ENCODE measurements at regions not wholly inside any gene's neighbourhood (a gene's known extent, or its start where the extent isn't known, plus 50 kb on each side); places are given as distances from the start of the nearest gene placed in this dataset.
A peak's percentile ranks its signal among the peaks of the same experiment; 100 is the strongest.

- Histone ChIP-seq H3K4me3 (no peak overlapping the region), H3K4me2 (no peak overlapping the region), H3K27ac (no peak overlapping the region), H3K4me1 (0 out of 3 replicates have a peak, but pooled peaks cover 5% of the 10 kb centered on the region), H3K9me3 (peaks cover 6% of the 10 kb centered on the region; the same call in 1 of the 3 replicates)
- DNase-seq (ENCODE audit: low read depth in 1 of 2, low spot score in 1 of 2) (no peak), FAIRE-seq (no peak), ATAC-seq (no peak)
- TF ChIP-seq HOXB13 (CRISPR knock-in tag; IDR thresholded peaks at IDR 0.05; ENCODE audit: low read depth) (no peak), MAZ (IDR thresholded peaks at IDR 0.05; ENCODE audit: borderline replicate concordance, low read depth, low read length) (no peak), EP300 (IDR thresholded peaks at IDR 0.05) (no peak), ESRRA (IDR thresholded peaks at IDR 0.05; ENCODE audit: borderline replicate concordance, low read length) (no peak), RARB (CRISPR knock-in tag; IDR thresholded peaks at IDR 0.05) (no peak)
- ChIA-PET CTCF (no interaction called here), POLR2A (no interaction called here)
- 45% methylated on average over 1 of the region's 1 CpG for WGBS (ENCODE audit: missing lambda C conversion rate)
These were observed 73.9 kb upstream of the DIPK2B start for GRCh38 chrX:45274576-45274975.

GRCh38 chrX:45267007-45267406, 66.3 kb upstream of the DIPK2B start:
- no peak overlapping the region for H3K4me2 ChIP-seq
- POLR2A ChIA-PET: no interaction called here
- TF ChIP-seq SREBF2 (IDR thresholded peaks at IDR 0.05): no peak
- no peak for TF ChIP-seq BHLHE40 (IDR thresholded peaks at IDR 0.05; ENCODE audit: low read depth, low read length)
- TF ChIP-seq HOXB5 (CRISPR knock-in tag; IDR thresholded peaks at IDR 0.05): no peak
- CTCF ChIA-PET: no interaction called here
- no peak overlapping the region for H3K27ac ChIP-seq
- no peak overlapping the region for H3K4me3 ChIP-seq
- H3K4me1 ChIP-seq: no peaks in the 10 kb centered on the region
- WGBS (ENCODE audit: missing lambda C conversion rate): 63% methylated on average over 1 of the region's 1 CpG
- H3K9me3 ChIP-seq: no peaks in the 10 kb centered on the region
- DNase-seq (ENCODE audit: low read depth in 1 of 2, low spot score in 1 of 2) (no peak), ATAC-seq (no peak), FAIRE-seq (no peak)

- Histone ChIP-seq H3K4me3 (no peak overlapping the region), H3K9me3 (no peaks in the 10 kb centered on the region), H3K4me2 (no peak overlapping the region), H3K4me1 (no peaks in the 10 kb centered on the region), H3K27ac (no peak overlapping the region)
- FAIRE-seq: peak; percentile 54
- WGBS (ENCODE audit: missing lambda C conversion rate): 72% methylated on average over 1 of the region's 1 CpG
- TF ChIP-seq HMGXB4 (CRISPR knock-in tag; IDR thresholded peaks at IDR 0.05; ENCODE audit: borderline replicate concordance) (no peak), MAZ (IDR thresholded peaks at IDR 0.05; ENCODE audit: borderline replicate concordance, low read depth, low read length) (no peak), TP53 (CRISPR knock-in tag; IDR thresholded peaks at IDR 0.05) (no peak), EP300 (IDR thresholded peaks at IDR 0.05) (no peak), RAD21 (conservative IDR thresholded peaks at IDR 0.05 in 1 of 2, IDR thresholded peaks at IDR 0.05 in 1 of 2) (no peak), TFCP2L1 (CRISPR knock-in tag; IDR thresholded peaks at IDR 0.05) (no peak), PHF8 (IDR thresholded peaks at IDR 0.05; ENCODE audit: borderline replicate concordance, low read depth) (no peak), NFE2L2 (conservative IDR thresholded peaks at IDR 0.05; ENCODE audit: low read length) (no peak), ZSCAN20 (CRISPR knock-in tag; IDR thresholded peaks at IDR 0.05) (no peak), FOXS1 (CRISPR knock-in tag; IDR thresholded peaks at IDR 0.05) (no peak), BCL3 (IDR thresholded peaks at IDR 0.05) (no peak), HDAC2 (IDR thresholded peaks at IDR 0.05) (no peak), POLR2A (IDR thresholded peaks at IDR 0.05; ENCODE audit: low read length) (no peak), USF2 (IDR thresholded peaks at IDR 0.05) (no peak), ZNF302 (CRISPR knock-in tag; IDR thresholded peaks at IDR 0.05) (no peak), CTCF (IDR thresholded peaks at IDR 0.05) (no peak), ZFP36 (IDR thresholded peaks at IDR 0.05; ENCODE audit: borderline replicate concordance, partially characterized antibody) (no peak)
- ATAC-seq: no peak
- no peak for DNase-seq (ENCODE audit: low read depth in 1 of 2, low spot score in 1 of 2)
- POLR2A ChIA-PET: no interaction called here
- CTCF ChIA-PET: no interaction called here
These were observed 65.8 kb upstream of the DIPK2B start for GRCh38 chrX:45266456-45266855.
